SK-N-SH (cell line): ENCODE measurements at regions not wholly inside any gene's neighbourhood (a gene's known extent, or its start where the extent isn't known, plus 50 kb on each side); places are given as distances from the start of the nearest gene placed in this dataset.

ENCODE experiments used
- CTCF ChIA-PET: fragments of 300-600, 350-600 bp; formaldehyde crosslinking; extraction: SDS; loops from one replicate; lab custom pipeline; 2021; lab: Yijun Ruan, JAX
- POLR2A ChIA-PET: fragments of 350-600 bp; sonication (Branson Sonifier 250); formaldehyde crosslinking; extraction: SDS; loops from one replicate; lab custom pipeline; 2020; ENCODE audit warnings: antibody characterized with exemption, inconsistent platforms; lab: Yijun Ruan, JAX
- DNase-seq: peaks from one replicate; pipeline ENCODE4 v3.0.0; 2012
- H2AFZ ChIP-seq: fragments of 200-600 bp; sonication (generic); 2 replicates; pipeline ENCODE4 v1.8.1; 2016; ENCODE audit warnings: antibody characterized with exemption, mild to moderate bottlenecking, low read depth
- H3F3A ChIP-seq: fragments of 200-600 bp; sonication (generic); replicated peaks from 2 replicates; pipeline ENCODE3; 2016; ENCODE audit warnings: antibody characterized with exemption, mild to moderate bottlenecking; ENCODE audit not compliant: insufficient read depth
- H3K27ac ChIP-seq, 2 experiments: fragments of 200-500 bp in 1 of 2; fragments of 200-600 bp in 1 of 2; sonication (Bioruptor generic) in 1 of 2; sonication (generic), shearing (Covaris generic) in 1 of 2; 2 replicates each; pipeline versions ENCODE4 v1.5.1 to v1.6.1; 2014 to 2016; ENCODE audit warnings: low read depth in 2 of 2, inconsistent platforms in 1 of 2, low read length in 1 of 2, mild to moderate bottlenecking in 1 of 2, mixed read lengths in 1 of 2
- H3K27me3 ChIP-seq: fragments of 200-600 bp; sonication (generic), shearing (Covaris generic); 2 replicates; pipeline ENCODE4 v1.6.1; 2016; ENCODE audit warnings: mixed run types; ENCODE audit not compliant: insufficient read depth
- H3K36me3 ChIP-seq, 2 experiments: fragments of 200-500 bp in 1 of 2; fragments of 200-600 bp in 1 of 2; sonication (Bioruptor generic) in 1 of 2; sonication (generic) in 1 of 2; replicated peaks in 1 of 2; 2 replicates each; pipeline versions ENCODE3 to v1.5.1; 2014 to 2016; ENCODE audit warnings: low read length in 1 of 2, mild to moderate bottlenecking in 1 of 2; ENCODE audit not compliant: insufficient read depth in 2 of 2, control insufficient read depth in 1 of 2
- H3K4me1 ChIP-seq, 2 experiments: fragments of 200-500 bp in 1 of 2; fragments of 200-600 bp in 1 of 2; sonication (Bioruptor generic) in 1 of 2; sonication (generic), shearing (Covaris generic) in 1 of 2; 2 replicates each; pipeline versions ENCODE4 v1.5.1 to v1.6.1; 2014 to 2016; ENCODE audit warnings: low read depth in 1 of 2, low read length in 1 of 2, mixed run types in 1 of 2; ENCODE audit not compliant: insufficient read depth in 2 of 2, control insufficient read depth in 1 of 2
- H3K4me2 ChIP-seq: fragments of 200-600 bp; sonication (generic), shearing (Covaris generic); 2 replicates; pipeline ENCODE4 v1.6.1; 2017; ENCODE audit warnings: mixed run types
- H3K4me3 ChIP-seq, 2 experiments: fragments of 200-500 bp in 1 of 2; fragments of 200-600 bp in 1 of 2; sonication (Bioruptor generic) in 1 of 2; sonication (generic), shearing (Covaris generic) in 1 of 2; 2 replicates each; pipeline versions ENCODE4 v1.5.1 to v1.8.1; 2014 to 2016; ENCODE audit warnings: low read depth in 2 of 2, inconsistent platforms in 1 of 2, low read length in 1 of 2, mild to moderate bottlenecking in 1 of 2, mixed read lengths in 1 of 2, moderate library complexity in 1 of 2
- H3K79me2 ChIP-seq: fragments of 200-600 bp; sonication (generic); 2 replicates; pipeline ENCODE4 v1.8.1; 2017; ENCODE audit warnings: mild to moderate bottlenecking; ENCODE audit not compliant: insufficient read depth
- H3K9ac ChIP-seq: fragments of 200-600 bp; sonication (generic); 2 replicates; pipeline ENCODE4 v1.6.1; 2017; ENCODE audit warnings: mixed run types
- H3K9me2 ChIP-seq: fragments of 200-600 bp; sonication (generic); 2 replicates; pipeline ENCODE4 v1.6.1; 2017; ENCODE audit warnings: mixed run types
- H3K9me3 ChIP-seq: fragments of 200-600 bp; sonication (generic); 2 replicates; pipeline ENCODE4 v1.6.1; 2017; ENCODE audit warnings: mixed run types, mild to moderate bottlenecking, moderate library complexity
- H4K20me1 ChIP-seq: fragments of 200-600 bp; sonication (generic); 2 replicates; pipeline ENCODE4 v1.6.1; 2017; ENCODE audit warnings: mild to moderate bottlenecking, mixed run types; ENCODE audit not compliant: insufficient read depth
- CHD2 ChIP-seq: fragments of 150-350 bp; IDR thresholded peaks from 2 replicates; pipeline ENCODE4 v1.6.1; 2018; ENCODE audit warnings: low read length; ENCODE audit not compliant: partially characterized antibody
- ELF1 ChIP-seq: IDR thresholded peaks from 2 replicates; pipeline ENCODE4 v1.4.0; 2012
- FOXJ3 ChIP-seq: sonication (generic); formaldehyde crosslinking; IDR thresholded peaks from 2 replicates; pipeline ENCODE4 v1.5.1; 2020; ENCODE audit warnings: mild to moderate bottlenecking, missing genetic modification reagents
- FOXM1 ChIP-seq: IDR thresholded peaks from 2 replicates; pipeline ENCODE4 v1.4.0; 2012; ENCODE audit warnings: low read depth, mild to moderate bottlenecking
- GABPA ChIP-seq: IDR thresholded peaks from 2 replicates; pipeline ENCODE4 v1.4.0; 2012; ENCODE audit warnings: low read depth, mild to moderate bottlenecking
- GATA2 ChIP-seq: sonication (generic); formaldehyde crosslinking; IDR thresholded peaks from 2 replicates; pipeline ENCODE4 v1.5.0; 2020; ENCODE audit warnings: mild to moderate bottlenecking, missing genetic modification reagents
- IRF3 ChIP-seq: fragments of 150-350 bp; IDR thresholded peaks from 2 replicates; pipeline ENCODE4 v1.6.1; 2016; ENCODE audit warnings: mild to moderate bottlenecking, low read depth, low read length
- MAX ChIP-seq: IDR thresholded peaks from 2 replicates; pipeline ENCODE4 v1.4.0; 2012; ENCODE audit warnings: low read depth
- POLR2AphosphoS5 ChIP-seq: IDR thresholded peaks from 2 replicates; pipeline ENCODE4 v1.6.1; 2012; ENCODE audit warnings: low read depth, low read length
- RCOR1 ChIP-seq: fragments of 150-350 bp; IDR thresholded peaks from 2 replicates; pipeline ENCODE4 v1.6.1; 2017; ENCODE audit warnings: antibody characterized with exemption, low read length
- REST ChIP-seq: IDR thresholded peaks from 2 replicates; pipeline ENCODE4 v1.6.1; 2012; ENCODE audit warnings: mild to moderate bottlenecking, low read depth, low read length, moderate library complexity
- RFX5 ChIP-seq: IDR thresholded peaks from 2 replicates; pipeline ENCODE4 v1.6.1; 2012; ENCODE audit warnings: mild to moderate bottlenecking, improper control_type of control experiment, low read length
- SMC3 ChIP-seq: IDR thresholded peaks from 2 replicates; pipeline ENCODE4 v1.6.1; 2012; ENCODE audit warnings: low read depth, low read length, improper control_type of control experiment
- TAF1 ChIP-seq: IDR thresholded peaks from 2 replicates; pipeline ENCODE4 v1.6.1; 2012; ENCODE audit warnings: low read depth, mild to moderate bottlenecking, low read length, moderate library complexity, borderline replicate concordance
- USF1 ChIP-seq: IDR thresholded peaks from 2 replicates; pipeline ENCODE4 v1.4.0; 2012; ENCODE audit warnings: low read depth, borderline replicate concordance
- USF2 ChIP-seq: fragments of 150-350 bp; IDR thresholded peaks from 2 replicates; pipeline ENCODE4 v1.6.1; 2017; ENCODE audit warnings: antibody characterized with exemption, low read length, low read depth, borderline replicate concordance
- YY1 ChIP-seq: IDR thresholded peaks from 2 replicates; pipeline ENCODE4 v1.4.0; 2012; ENCODE audit warnings: low read depth, mild to moderate bottlenecking
- WGBS: methylation state at CpG from one replicate; pipeline ENCODE4 v1.1.6; 2017; ENCODE audit warnings: low lambda C conversion rate; 5-methylcytosine and 5-hydroxymethylcytosine counted together

- peaks cover 13% of the 10 kb centered on the region for H3F3A ChIP-seq
- no peak for TF ChIP-seq RCOR1
- TF ChIP-seq YY1 = no peak
- TF ChIP-seq GABPA = no peak
- no peak for TF ChIP-seq TAF1
- TF ChIP-seq CHD2 = no peak
- TF ChIP-seq GATA2 (CRISPR knock-in tag) = no peak
- no peak for TF ChIP-seq USF1
- TF ChIP-seq MAX = no peak
- no peak for TF ChIP-seq SMC3
- no peak for TF ChIP-seq ELF1
- TF ChIP-seq FOXJ3 (CRISPR knock-in tag) = no peak
- no peak for TF ChIP-seq REST
- no peak for TF ChIP-seq IRF3
- TF ChIP-seq POLR2AphosphoS5 = no peak
- TF ChIP-seq FOXM1 = no peak
- no peak for TF ChIP-seq USF2
- TF ChIP-seq RFX5 = no peak
- DNase-seq = no peak
- 53% methylated on average over 11 of the region's 11 CpGs for WGBS
- no peaks in the 10 kb centered on the region for H3K27me3 ChIP-seq
- no peak overlapping the region for H3K4me2 ChIP-seq
- no peak overlapping the region for H3K9ac ChIP-seq
- H3K79me2 ChIP-seq = no peaks in the 10 kb centered on the region
- no peaks in the 10 kb centered on the region for H3K9me3 ChIP-seq
- no peak overlapping the region for H3K4me3 ChIP-seq
- H3K36me3 ChIP-seq = no peaks in the 10 kb centered on the region
- peaks cover 20 to 32% of the 10 kb centered on the region in 2 experiments for H3K4me1 ChIP-seq
- H2AFZ ChIP-seq = no peak overlapping the region
- CTCF ChIA-PET = interaction anchor here (0.6 to 4.5 kb wide), 9 partner anchors 9 to 274 kb away, joined by 3 to 23 read pairs (median 4); no protein-coding TSS in a partner anchor
- POLR2A ChIA-PET = no interaction called here
- H3K9me2 ChIP-seq = no peaks in the 10 kb centered on the region
- no peaks in the 10 kb centered on the region for H4K20me1 ChIP-seq
- peak overlapping the region in 1 of 2 experiments; percentile 67; a peak in 1 of 4 replicates for H3K27ac ChIP-seq
These were observed 108.6 kb downstream of the APOB start for GRCh38 chr2:20935168-20935775.
